HepG2 (cell line): ENCODE measurements at regions not wholly inside any gene's neighbourhood (a gene's known extent, or its start where the extent isn't known, plus 50 kb on each side); places are given as distances from the start of the nearest gene placed in this dataset.

ENCODE experiments used
- ARNT2 ChIP-seq: sonication (generic); formaldehyde crosslinking; IDR thresholded peaks from 2 replicates; pipeline ENCODE4 v1.8.0; 2022; ENCODE audit warnings: mild to moderate bottlenecking, low read depth, missing genetic modification reagents, moderate library complexity
- CTCF ChIP-seq: sonication (generic); formaldehyde crosslinking; IDR thresholded peaks from 2 replicates; pipeline ENCODE4 v1.5.0; 2020; ENCODE audit warnings: mild to moderate bottlenecking, missing genetic modification reagents, moderate library complexity
- DMAP1 ChIP-seq: IDR thresholded peaks from 2 replicates; pipeline ENCODE4 v1.6.1; 2016
- ELK4 ChIP-seq: sonication (generic); formaldehyde crosslinking; IDR thresholded peaks from 2 replicates; pipeline ENCODE4 v1.9.0; 2021; ENCODE audit warnings: missing genetic modification reagents, borderline replicate concordance
- HMGA1 ChIP-seq: sonication (generic); formaldehyde crosslinking; conservative IDR thresholded peaks from 2 replicates; pipeline ENCODE4 v1.4.0; 2020; ENCODE audit warnings: missing genetic modification reagents

GRCh38 chr10:84668186-84668763, 339.9 kb downstream of the CCSER2 start:
- TF ChIP-seq DMAP1 (CRISPR knock-in tag) (no peak), ARNT2 (CRISPR knock-in tag) (no peak), HMGA1 (CRISPR knock-in tag) (no peak), ELK4 (CRISPR knock-in tag) (no peak), CTCF (CRISPR knock-in tag) (no peak)
